GM19467 (cell line): ENCODE measurements at regions not wholly inside any gene's neighbourhood (a gene's known extent, or its start where the extent isn't known, plus 50 kb on each side); places are given as distances from the start of the nearest gene placed in this dataset.

Source experiments
- ATAC-seq: cut with Tn5 transposase; IDR thresholded peaks from one replicate; pipeline ENCODE4 v1.9.1; 2021; ENCODE audit warnings: mild to moderate bottlenecking, moderate library complexity; ENCODE audit not compliant: unreplicated experiment

GRCh38 chr18:59086522-59086921 is 53.2 kb upstream of the SEC11C start:
- ATAC-seq = no peak

- ATAC-seq = no peak
These were observed 52.3 kb upstream of the SEC11C start for GRCh38 chr18:59087391-59087790.
